K562 (cell line): ENCODE measurements at regions not wholly inside any gene's neighbourhood (a gene's known extent, or its start where the extent isn't known, plus 50 kb on each side); places are given as distances from the start of the nearest gene placed in this dataset.

ENCODE experiments used
- ATAC-seq: fragments of 200-7000 bp; cut with Tn5 transposase; 3 replicates; pipeline ENCODE4 v1.9.1; 2020; ENCODE audit warnings: moderate library complexity
- BruUV-seq: library from RNA; stranded (reverse); fragments of 400-500 nt; replicated peaks from 2 replicates; lab custom pipeline; 2021; lab: Mats Ljungman, UMichigan
- CTCF ChIA-PET: fragments of 300-600 bp; formaldehyde crosslinking; extraction: SDS; loops from one replicate; lab custom pipeline; 2021; ENCODE audit warnings: low intra/inter-chr PET ratio; lab: Yijun Ruan, JAX
- POLR2A ChIA-PET: fragments of 300-600, 350-650 bp; sonication (Branson Sonifier 250); formaldehyde crosslinking; extraction: SDS; loops from one replicate; lab custom pipeline; 2021; ENCODE audit warnings: antibody characterized with exemption, inconsistent platforms; lab: Yijun Ruan, JAX
- DNase-seq, 4 experiments: peaks; one replicate each; pipeline versions ENCODE4 v3.0.0 to v3.0.0-alpha.2; 2011 to 2018; ENCODE audit warnings: low spot score in 3 of 4, mixed read lengths in 3 of 4; ENCODE audit errors: extremely low read depth in 1 of 4
- FAIRE-seq: peaks from 2 replicates; lab custom pipeline; 2011; peaks lifted over from hg19 to GRCh38; lab: Jason Lieb, UNC
- H2AFZ ChIP-seq: 2 replicates; pipeline ENCODE4 v1.6.0; 2011; ENCODE audit warnings: low read depth, low read length, control low read depth, inconsistent platforms
- H3K27ac ChIP-seq: fragments of 200-600 bp; 3 replicates; pipeline ENCODE4 v1.8.0; 2011; ENCODE audit warnings: low read depth, mild to moderate bottlenecking, control low read depth, inconsistent platforms, low read length, moderate library complexity, mixed read lengths; ENCODE audit errors: extremely low read depth
- H3K27me3 ChIP-seq, 2 experiments: fragments of 300-600 bp in 1 of 2; 2 replicates in 1 of 2; 3 replicates in 1 of 2; pipeline versions ENCODE4 v1.6.0 to v1.8.0; 2011; ENCODE audit warnings: inconsistent platforms in 2 of 2, low read length in 2 of 2, mild to moderate bottlenecking in 1 of 2, mixed read lengths in 1 of 2, moderate library complexity in 1 of 2; ENCODE audit not compliant: control insufficient read depth in 2 of 2, insufficient read depth in 2 of 2
- H3K36me3 ChIP-seq: fragments of 300-600 bp; 3 replicates; pipeline ENCODE4 v1.8.0; 2011; ENCODE audit warnings: mild to moderate bottlenecking, low read length, inconsistent platforms; ENCODE audit not compliant: control insufficient read depth, insufficient read depth
- H3K4me1 ChIP-seq, 2 experiments: fragments of 200-600 bp in 1 of 2; replicated peaks in 1 of 2; 2 replicates in 1 of 2; 3 replicates in 1 of 2; pipeline versions ENCODE4 v1.5.1 to v1.8.0; 2011; ENCODE audit warnings: inconsistent platforms in 2 of 2, low read length in 2 of 2, mild to moderate bottlenecking in 1 of 2, mixed read lengths in 1 of 2, moderate library complexity in 1 of 2; ENCODE audit not compliant: control insufficient read depth in 2 of 2, insufficient read depth in 2 of 2
- H3K4me2 ChIP-seq: 2 replicates; pipeline ENCODE4 v1.6.1; 2011; ENCODE audit warnings: low read length, control low read depth, inconsistent platforms, mixed read lengths; ENCODE audit not compliant: insufficient read depth
- H3K4me3 ChIP-seq: fragments of 200-600 bp; sonication (generic), shearing (Covaris generic); 2 replicates; pipeline ENCODE4 v1.5.1; 2016; ENCODE audit warnings: control low read depth, inconsistent platforms
- H3K79me2 ChIP-seq: fragments of 200-600 bp; 3 replicates; pipeline ENCODE4 v1.8.0; 2011; ENCODE audit warnings: low read length, inconsistent platforms; ENCODE audit not compliant: control insufficient read depth, insufficient read depth
- H3K9ac ChIP-seq, 2 experiments: 2 replicates each; pipeline versions ENCODE4 v1.6.0 to v1.6.1; 2011; ENCODE audit warnings: low read depth in 2 of 2, low read length in 2 of 2, control low read depth in 1 of 2, inconsistent platforms in 1 of 2, mild to moderate bottlenecking in 1 of 2, mixed read lengths in 1 of 2; ENCODE audit not compliant: insufficient read depth in 1 of 2
- H3K9me1 ChIP-seq: one replicate; pipeline ENCODE4 v1.6.0; 2011; ENCODE audit warnings: inconsistent platforms, mild to moderate bottlenecking, low read length, moderate library complexity; ENCODE audit not compliant: control insufficient read depth, insufficient read depth
- H3K9me3 ChIP-seq: replicated peaks from 2 replicates; pipeline ENCODE4 v1.5.1; 2011; ENCODE audit warnings: low read depth, low read length, inconsistent platforms; ENCODE audit not compliant: control insufficient read depth, insufficient read depth
- H4K20me1 ChIP-seq: replicated peaks from 2 replicates; pipeline ENCODE4 v1.6.1; 2011; ENCODE audit warnings: low read length, inconsistent platforms, mixed read lengths; ENCODE audit not compliant: control insufficient read depth, insufficient read depth
- ARNT ChIP-seq, 2 experiments: fragments of 450-650 bp; IDR thresholded peaks; 2 replicates each; pipeline ENCODE4 v1.6.1; 2016; ENCODE audit warnings: mild to moderate bottlenecking in 1 of 2
- CSDE1 ChIP-seq, 2 experiments: fragments of 450-650 bp; IDR thresholded peaks; 2 replicates each; pipeline ENCODE4 v1.6.1; 2016; ENCODE audit warnings: mild to moderate bottlenecking in 1 of 2
- EGR1 ChIP-seq: fragments of 450-650 bp; conservative IDR thresholded peaks from 2 replicates; pipeline ENCODE4 v1.6.1; 2017; ENCODE audit warnings: mild to moderate bottlenecking
- LCOR ChIP-seq: sonication (generic); formaldehyde crosslinking; IDR thresholded peaks from 2 replicates; pipeline ENCODE4 v1.8.0; 2022; ENCODE audit warnings: mild to moderate bottlenecking, missing genetic modification reagents
- MAFK ChIP-seq: IDR thresholded peaks from 2 replicates; pipeline ENCODE4 v1.6.1; 2011; ENCODE audit warnings: low read length, improper control_type of control experiment
- MBD1 ChIP-seq: fragments of 250-450 bp; sonication (Bioruptor Pico); IDR thresholded peaks from 2 replicates; pipeline ENCODE4 v1.8.0; 2022; ENCODE audit warnings: inconsistent platforms
- MCM7 ChIP-seq, 2 experiments: fragments of 450-650 bp; IDR thresholded peaks; 2 replicates each; pipeline ENCODE4 v1.6.1; 2016 to 2018
- NCOR1 ChIP-seq: fragments of 450-650 bp; IDR thresholded peaks from 2 replicates; pipeline ENCODE4 v1.6.1; 2016; ENCODE audit warnings: mild to moderate bottlenecking, moderate library complexity
- NFATC3 ChIP-seq: fragments of 450-650 bp; IDR thresholded peaks from 2 replicates; pipeline ENCODE4 v1.6.1; 2017; ENCODE audit warnings: mild to moderate bottlenecking
- NFIC ChIP-seq: fragments of 450-650 bp; IDR thresholded peaks from 2 replicates; pipeline ENCODE4 v1.6.1; 2017; ENCODE audit warnings: mild to moderate bottlenecking, inconsistent platforms
- NR2C1 ChIP-seq, 2 experiments: fragments of 450-650 bp; IDR thresholded peaks; 2 replicates each; pipeline ENCODE4 v1.6.1; 2017; ENCODE audit warnings: mild to moderate bottlenecking in 2 of 2, antibody characterized with exemption in 1 of 2, inconsistent platforms in 1 of 2, missing compliant biosample characterization in 1 of 2, missing genetic modification characterization in 1 of 2
- ZNF184 ChIP-seq: sonication (generic); formaldehyde crosslinking; IDR thresholded peaks from 2 replicates; pipeline ENCODE4 v1.5.0; 2020; ENCODE audit warnings: missing genetic modification reagents
- WGBS: fragments of 100-300 bp; shearing (Covaris generic); methylation state at CpG from one replicate; pipeline ENCODE4 v1.1.6; 2016; ENCODE audit warnings: low coverage, mixed read lengths; ENCODE audit not compliant: insufficient coverage; ENCODE audit errors: missing lambda C conversion rate; 5-methylcytosine and 5-hydroxymethylcytosine counted together
- in situ Hi-C: fragments of 300-500 bp; cut with MboI; formaldehyde crosslinking; loops from 4 replicates; pipeline ENCODE4 v1.15.0; 2018; ENCODE audit warnings: inconsistent platforms, mixed read lengths
- intact Hi-C: fragments of 100-400 bp; cut with micrococcal nuclease; formaldehyde crosslinking; loops from 2 replicates; pipeline ENCODE4 v1.14.2; 2022
- TF ChIP-seq, protein P1 (sequence below): fragments of 450-650 bp; conservative IDR thresholded peaks from 2 replicates; pipeline ENCODE4 v1.6.1; 2016; ENCODE audit warnings: missing genetic modification characterization, low read depth, mild to moderate bottlenecking, missing compliant biosample characterization, moderate library complexity

DNA sequence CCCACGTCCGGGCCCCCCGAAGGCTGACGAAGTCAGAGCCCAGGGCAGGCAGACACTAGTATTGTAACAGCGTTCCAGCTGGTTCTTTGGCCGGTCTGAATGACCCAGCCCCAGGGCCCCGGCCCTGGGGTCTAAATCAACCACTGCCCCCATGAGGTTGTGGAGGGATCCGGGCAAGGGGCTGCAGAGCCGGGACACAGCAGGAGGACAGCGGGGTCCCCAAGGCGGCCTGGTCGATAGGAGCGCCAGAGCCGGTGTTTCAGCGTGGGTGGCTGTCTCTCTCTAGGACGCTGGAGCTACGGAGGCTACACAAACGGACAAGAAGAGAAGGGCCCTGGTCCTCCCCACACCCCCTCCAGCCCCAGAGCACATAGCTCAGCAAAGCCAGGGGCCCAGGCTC lies 101.8 kb downstream of the RBFOX3 start:
- no peak overlapping the region for H3K4me3 ChIP-seq
- no peaks in the 10 kb centered on the region for H3K79me2 ChIP-seq
- 0 out of 2 replicates have a peak, but pooled peaks cover 3% of the 10 kb centered on the region for H4K20me1 ChIP-seq
- no peak for DNase-seq
- no peaks in the 10 kb centered on the region for H3K36me3 ChIP-seq
- H2AFZ ChIP-seq: no peak overlapping the region
- intact Hi-C loops: no loop called here
- H3K27me3 ChIP-seq: peaks cover 11 to 83% of the 10 kb centered on the region in 2 experiments; a peak in 4 of 5 replicates
- in situ Hi-C loops: no loop called here
- H3K4me2 ChIP-seq: no peak overlapping the region
- BruUV-seq: no TSS peak
- H3K27ac ChIP-seq: no peak overlapping the region
- ChIA-PET POLR2A (interaction anchor here (0.6 to 0.8 kb wide), 2 partner anchors 11 to 541 kb away, joined by 3 to 6 read pairs; no protein-coding TSS in a partner anchor), CTCF (no interaction called here)
- no peaks in the 10 kb centered on the region for H3K9me1 ChIP-seq
- no peaks in the 10 kb centered on the region; a peak in 2 of 5 replicates for H3K4me1 ChIP-seq
- H3K9ac ChIP-seq: no peak overlapping the region
- no peak for ATAC-seq
- no peak for TF ChIP-seq NR2C1 (IDR thresholded peaks at IDR 0.05)
- no peak for TF ChIP-seq NR2C1 (tag; IDR thresholded peaks at IDR 0.05)
- no peak for TF ChIP-seq MCM7 (IDR thresholded peaks at IDR 0.05)
- no peaks in the 10 kb centered on the region for H3K9me3 ChIP-seq
- FAIRE-seq: no peak
- WGBS: 2% methylated on average over 16 of the region's 18 CpGs

GRCh38 chr17:79508291-79508716 lies 102.5 kb downstream of the RBFOX3 start:
- Histone ChIP-seq H3K4me3 (no peak overlapping the region), H4K20me1 (0 out of 2 replicates have a peak, but pooled peaks cover 3% of the 10 kb centered on the region), H3K27me3 (peaks cover 11 to 83% of the 10 kb centered on the region in 2 experiments; a peak in 4 of 5 replicates), H2AFZ (no peak overlapping the region), H3K79me2 (no peaks in the 10 kb centered on the region), H3K9me3 (no peaks in the 10 kb centered on the region), H3K27ac (no peak overlapping the region), H3K9me1 (no peaks in the 10 kb centered on the region), H3K4me1 (no peaks in the 10 kb centered on the region; a peak in 1 of 5 replicates), H3K36me3 (no peaks in the 10 kb centered on the region), H3K4me2 (no peak overlapping the region), H3K9ac (no peak overlapping the region)
- WGBS: 1% methylated on average over 22 of the region's 22 CpGs
- in situ Hi-C loops (no loop called here), intact Hi-C loops (no loop called here)
- ChIA-PET CTCF (no interaction called here), POLR2A (no interaction called here)
- BruUV-seq: no TSS peak
- TF ChIP-seq, protein P1, sequence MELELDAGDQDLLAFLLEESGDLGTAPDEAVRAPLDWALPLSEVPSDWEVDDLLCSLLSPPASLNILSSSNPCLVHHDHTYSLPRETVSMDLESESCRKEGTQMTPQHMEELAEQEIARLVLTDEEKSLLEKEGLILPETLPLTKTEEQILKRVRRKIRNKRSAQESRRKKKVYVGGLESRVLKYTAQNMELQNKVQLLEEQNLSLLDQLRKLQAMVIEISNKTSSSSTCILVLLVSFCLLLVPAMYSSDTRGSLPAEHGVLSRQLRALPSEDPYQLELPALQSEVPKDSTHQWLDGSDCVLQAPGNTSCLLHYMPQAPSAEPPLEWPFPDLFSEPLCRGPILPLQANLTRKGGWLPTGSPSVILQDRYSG (tag): no peak
- TF ChIP-seq NFATC3 (no peak), EGR1 (peak; percentile 31; the same call in 1 of the 2 replicates), LCOR (CRISPR knock-in tag) (no peak), NCOR1 (no peak), CSDE1 (IDR thresholded peaks at IDR 0.05) (no peak), MAFK (no peak), ZNF184 (CRISPR knock-in tag) (no peak), ARNT (IDR thresholded peaks at IDR 0.05) (no peak), NFIC (peak; percentile 57), MBD1 (CRISPR knock-in tag) (no peak)
- no peak for FAIRE-seq
- ATAC-seq: no peak
- no peak for DNase-seq
